Superior temporal gyrus (tissue), 1 donor: ENCODE measurements at regions not wholly inside any gene's neighbourhood (a gene's known extent, or its start where the extent isn't known, plus 50 kb on each side); places are given as distances from the start of the nearest gene placed in this dataset.
"Not testable (repeated sequence)": the region's sequence is repeated elsewhere in the genome, so short reads cannot be mapped to it uniquely, and the experiment has no call there.

Source experiments
- DNase-seq: peaks from one replicate; pipeline ENCODE4 v3.0.0-alpha.2; 2016; ENCODE audit errors: extremely low spot score

DNA sequence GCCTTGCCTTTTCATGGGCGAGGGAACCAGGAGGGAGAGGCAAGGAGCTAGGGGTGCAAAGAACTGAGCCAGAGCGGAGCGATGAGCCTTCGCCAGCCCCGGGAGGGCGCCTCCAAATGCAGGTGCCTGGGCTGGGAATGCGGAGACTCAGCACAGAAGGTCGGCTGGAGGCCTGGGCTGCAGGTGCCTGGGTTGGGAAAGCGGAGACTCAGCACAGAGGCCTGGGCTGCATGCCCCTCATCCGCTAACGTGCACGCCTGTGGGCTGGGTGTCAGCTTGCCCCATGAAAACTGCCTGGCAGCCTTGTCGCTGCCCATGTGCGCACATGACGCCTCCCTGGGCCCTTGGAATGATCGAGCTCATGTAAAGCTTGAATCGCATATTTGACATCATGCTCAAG is 51.8 kb downstream of the POM121L12 start:
- DNase-seq = no peak

DNA sequence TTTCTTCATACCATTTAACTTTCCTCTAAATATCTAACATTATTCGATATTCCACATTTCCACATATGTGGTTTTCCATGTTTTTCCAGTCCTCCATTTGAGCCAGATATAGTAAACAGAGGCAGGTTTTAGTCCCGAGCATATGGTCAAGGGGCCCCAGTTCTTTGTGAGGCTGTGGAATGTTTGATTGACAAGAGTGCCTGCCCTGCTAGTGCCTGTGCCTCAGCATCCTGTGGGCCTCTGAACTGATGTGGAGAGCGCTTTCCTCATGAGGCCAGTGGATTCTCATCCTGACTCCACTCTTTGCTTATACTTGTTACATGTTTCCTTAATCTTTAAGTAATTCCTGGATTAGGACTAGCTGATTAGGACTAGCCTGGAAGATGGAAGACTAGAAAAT is 58.8 kb downstream of the POM121L12 start:
- DNase-seq = no peak

DNA sequence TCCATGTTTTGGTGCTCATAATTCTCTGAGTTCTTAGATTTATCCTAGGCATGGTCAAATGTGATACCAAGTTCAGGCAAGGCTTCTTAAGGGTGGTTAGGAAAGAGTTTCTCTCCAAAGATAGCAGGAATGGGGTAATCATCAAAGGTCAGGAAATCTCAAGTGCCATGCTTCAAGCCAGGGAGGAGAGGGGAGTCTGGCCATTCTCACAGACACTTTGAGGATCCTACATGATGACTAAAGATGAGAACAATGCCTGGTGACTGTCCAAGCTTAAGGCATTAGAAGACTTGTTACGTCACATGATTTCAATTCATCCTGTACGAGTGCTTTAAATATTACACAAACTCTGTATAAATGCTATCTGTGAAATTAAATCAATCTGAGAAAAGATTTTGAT is 59.4 kb downstream of the POM121L12 start:
- no peak for DNase-seq

- no peak for DNase-seq
Observed at GRCh38 chr7:53095731-53096501, 60.5 kb downstream of the POM121L12 start.

DNA sequence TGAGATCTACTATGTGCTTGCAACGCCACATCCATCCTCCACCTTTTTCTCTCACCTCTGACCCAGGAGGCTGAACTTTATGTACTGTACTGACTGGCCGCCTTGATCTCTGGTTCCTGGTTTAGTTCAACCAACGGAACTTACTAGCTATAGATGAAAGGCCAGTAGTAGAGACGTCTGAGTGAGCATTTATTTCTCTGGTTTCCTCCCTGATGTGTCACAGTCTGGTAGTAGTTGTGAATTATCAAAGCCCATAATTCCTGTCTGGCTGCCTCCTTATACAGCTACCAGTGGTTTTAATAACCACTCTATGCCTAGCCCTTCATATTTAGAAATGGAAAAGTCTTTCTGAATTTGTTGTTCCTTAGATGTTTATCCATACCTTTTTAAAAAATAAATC is 64.7 kb downstream of the POM121L12 start:
- DNase-seq = no peak

DNA sequence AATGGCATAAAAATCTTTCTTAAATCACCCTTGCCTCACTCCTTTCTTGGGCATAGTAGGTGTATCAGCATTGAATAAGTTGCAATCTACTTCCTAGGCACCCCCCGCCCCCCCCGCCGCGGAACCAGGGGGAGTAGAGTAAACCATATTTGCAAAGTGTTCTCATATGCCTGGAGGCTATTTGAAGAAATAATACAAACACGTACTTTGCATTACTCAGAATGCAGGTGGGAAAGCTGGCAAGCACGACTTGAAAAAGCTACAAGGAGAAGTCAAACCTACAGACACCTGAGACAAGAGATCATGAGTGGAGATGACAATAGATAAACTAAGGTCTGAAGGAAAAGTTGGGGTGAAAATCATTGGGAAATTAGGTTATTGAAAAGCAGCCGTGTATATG is 65.6 kb downstream of the POM121L12 start:
- no peak for DNase-seq

DNA sequence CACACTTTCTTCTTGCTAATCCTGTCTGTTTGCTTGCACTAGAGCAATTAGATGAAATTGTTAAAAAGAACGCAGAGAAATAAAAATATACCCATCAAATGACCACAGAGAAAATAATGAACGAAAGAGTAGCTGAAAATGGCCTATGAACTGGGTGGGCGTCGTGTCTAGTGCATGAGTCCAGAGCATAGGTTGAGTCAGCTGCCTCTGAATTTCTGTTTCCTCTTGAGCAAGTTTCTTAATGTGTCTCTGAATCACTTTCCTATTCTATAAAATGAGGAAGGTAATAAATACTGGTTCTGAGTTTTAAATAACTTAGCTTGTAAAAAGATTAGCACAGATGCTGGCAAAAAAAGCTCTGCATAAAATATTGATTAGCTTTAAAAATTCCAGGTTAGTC is 75.0 kb downstream of the POM121L12 start:
- DNase-seq = no peak

DNA sequence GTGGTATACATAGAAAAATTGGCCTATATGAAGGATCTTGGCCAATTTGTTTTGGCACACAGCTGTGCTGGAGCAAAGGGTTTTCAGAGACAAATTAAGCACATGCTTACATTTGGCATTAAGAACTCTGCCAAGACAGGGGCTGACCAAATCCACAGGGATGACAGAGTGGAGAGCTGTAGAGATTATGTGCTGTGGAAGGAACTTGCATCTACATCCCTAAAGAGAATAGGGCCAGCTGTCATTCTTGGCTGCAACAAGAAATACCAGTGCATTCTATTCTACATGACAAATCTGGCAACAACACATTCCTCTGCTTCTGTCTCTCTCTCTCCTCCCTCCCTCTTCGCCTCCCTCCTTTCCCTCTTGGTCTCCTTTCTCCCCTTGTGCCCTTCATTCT is 75.6 kb downstream of the POM121L12 start:
- DNase-seq = no peak

DNA sequence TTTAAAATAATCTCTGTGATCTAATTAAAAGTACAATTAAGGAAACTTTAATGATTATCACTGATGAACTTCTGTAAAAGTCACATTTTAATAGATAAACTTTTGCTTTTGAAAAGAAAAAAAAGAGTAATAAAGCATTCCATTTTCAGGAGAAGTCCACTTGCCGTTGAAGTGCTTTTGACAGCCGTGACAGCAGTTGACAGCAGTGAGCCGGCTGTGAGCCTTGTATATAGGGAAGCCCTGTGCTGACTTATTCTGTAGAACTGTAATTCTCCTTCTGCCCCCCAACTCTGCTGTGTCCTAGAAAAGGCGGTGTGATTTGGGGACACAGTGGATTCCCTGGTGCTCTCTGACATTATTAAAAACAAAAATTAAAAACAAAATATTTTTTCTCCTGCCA is 78.0 kb downstream of the POM121L12 start:
- no peak for DNase-seq

DNA sequence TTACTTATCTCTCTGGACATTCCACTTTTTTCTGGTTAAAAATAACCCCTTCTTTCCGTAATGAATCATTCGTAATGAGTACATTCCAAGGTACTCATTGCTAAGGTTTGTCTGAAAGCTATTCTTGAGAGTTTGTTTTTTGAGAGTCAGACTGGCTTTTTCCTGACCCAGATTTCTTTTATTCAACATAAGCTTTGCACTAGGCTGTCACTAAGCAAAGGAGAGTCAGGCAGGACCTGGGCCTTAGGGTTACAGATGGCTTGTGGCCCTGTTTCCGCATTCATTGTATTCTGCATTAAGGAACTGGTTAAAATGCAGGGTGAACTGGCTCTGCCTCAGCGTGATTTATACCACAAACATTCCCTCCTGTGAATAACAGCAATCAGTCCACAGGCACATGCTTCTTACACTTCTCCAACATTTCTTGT is 84.1 kb downstream of the POM121L12 start:
- no peak for DNase-seq

GRCh38 chr7:53121374-53121773 is 85.9 kb downstream of the POM121L12 start:
- no peak for DNase-seq

- DNase-seq = no peak
Observed at GRCh38 chr7:53131697-53132096, 96.3 kb downstream of the POM121L12 start.

DNA sequence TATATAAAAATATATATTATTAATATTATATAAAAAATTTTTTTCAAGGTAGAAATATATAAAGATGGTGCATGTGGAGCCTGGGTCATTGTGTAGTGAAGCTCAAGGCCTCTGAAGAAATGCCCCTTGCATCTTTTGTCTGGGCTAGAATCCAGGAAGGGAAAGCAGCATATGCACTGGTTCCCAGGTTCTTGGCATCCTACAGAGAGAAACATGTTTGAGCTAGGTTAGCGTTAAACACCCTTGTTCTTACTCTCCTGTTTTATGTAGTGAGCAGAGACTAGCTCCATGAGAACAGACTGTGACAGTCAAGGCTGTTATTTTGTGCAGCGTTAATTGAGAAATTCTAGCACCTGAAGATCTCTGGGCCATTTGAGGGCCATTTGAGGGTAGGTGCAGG is 116.1 kb downstream of the POM121L12 start:
- DNase-seq = no peak

DNA sequence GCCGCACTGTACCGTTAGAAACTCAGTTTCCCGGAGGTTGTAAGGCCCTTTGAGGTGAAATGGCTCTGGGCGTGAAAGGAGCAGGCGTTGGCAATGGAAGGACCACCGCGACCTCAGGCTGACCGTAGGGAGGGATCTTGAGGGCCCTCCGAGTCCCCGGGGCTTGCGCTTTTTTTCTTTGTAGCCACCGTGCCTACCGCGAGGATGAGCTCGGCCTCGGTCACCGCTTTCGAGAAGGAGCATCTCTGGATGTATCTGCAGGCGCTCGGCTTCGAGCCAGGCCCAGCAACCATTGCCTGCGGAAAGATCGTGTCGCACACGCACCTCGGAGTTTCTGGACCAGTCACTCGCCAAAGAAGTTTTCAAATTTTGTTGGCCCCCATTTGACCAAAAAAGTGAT is 151.8 kb downstream of the POM121L12 start:
- DNase-seq = not testable (repeated sequence)

DNA sequence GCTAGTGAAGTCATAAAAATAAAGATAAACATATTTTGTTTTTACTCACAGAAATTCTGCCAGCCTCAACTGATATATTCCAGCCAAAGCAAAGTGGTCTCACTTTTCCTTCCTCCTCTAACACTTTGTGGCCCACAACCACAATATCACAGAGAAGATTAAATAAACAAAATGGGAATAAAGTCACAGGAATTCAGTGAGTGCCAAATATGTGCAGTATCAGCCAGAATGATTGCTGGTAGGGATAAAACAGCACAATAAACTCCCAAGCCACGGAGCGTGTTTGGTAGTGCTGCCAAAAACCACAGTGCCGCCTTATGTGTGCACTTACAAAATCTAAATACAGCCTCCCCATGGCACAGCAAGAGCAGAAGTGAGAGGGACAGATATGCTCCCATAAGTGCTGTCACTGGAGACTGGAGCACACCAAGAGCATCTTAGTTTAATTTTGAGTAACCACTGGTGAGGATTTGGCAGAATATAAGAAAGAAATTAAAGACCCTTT is 155.8 kb downstream of the POM121L12 start:
- no peak for DNase-seq

GRCh38 chr7:53191836-53192443 is 156.5 kb downstream of the POM121L12 start:
- DNase-seq = no peak

GRCh38 chr7:53205006-53205405 is 169.6 kb downstream of the POM121L12 start:
- DNase-seq = no peak

- DNase-seq = no peak
Observed at GRCh38 chr7:53209129-53209528, 173.7 kb downstream of the POM121L12 start.

DNA sequence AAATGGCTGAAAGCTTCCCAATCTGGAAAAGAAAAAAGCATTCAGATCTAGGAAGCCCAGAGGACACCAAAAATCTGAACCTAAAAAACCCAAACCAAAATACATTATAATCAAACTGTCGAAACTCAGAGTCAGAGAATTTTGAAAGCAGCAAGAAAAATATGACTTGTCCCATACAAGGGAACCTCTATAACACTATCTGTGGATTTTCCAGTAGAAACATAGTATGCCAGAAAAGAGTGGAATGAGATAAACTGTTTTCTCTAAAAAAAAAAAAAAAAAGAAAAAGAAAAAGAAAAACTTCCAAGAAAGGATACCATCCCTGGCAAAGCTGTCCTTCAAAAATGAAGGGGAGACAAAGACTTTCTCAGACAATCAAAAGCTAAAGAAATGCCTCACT is 179.0 kb downstream of the POM121L12 start:
- DNase-seq = no peak

- DNase-seq = no peak
Observed at GRCh38 chr7:53218730-53219504, 183.5 kb downstream of the POM121L12 start.

DNA sequence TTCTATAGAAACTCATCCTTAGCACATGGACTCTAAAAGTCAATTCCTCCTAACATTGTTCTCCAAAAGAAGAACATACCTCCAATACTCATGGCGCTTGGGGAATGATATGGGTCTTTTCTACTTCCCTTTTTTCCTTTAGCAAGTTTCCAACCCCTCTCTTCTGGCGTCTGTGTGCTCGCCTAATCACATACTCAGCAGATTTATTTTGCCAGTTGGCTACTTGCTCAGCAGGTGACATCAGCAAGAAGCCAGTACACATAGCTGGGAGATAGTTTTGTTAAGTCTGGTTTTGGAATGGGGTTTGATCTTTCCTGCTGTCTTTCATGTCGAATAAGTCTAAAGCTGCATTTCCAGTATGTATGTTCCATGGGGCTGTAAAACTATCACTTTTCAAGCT is 193.8 kb downstream of the POM121L12 start:
- DNase-seq = no peak

DNA sequence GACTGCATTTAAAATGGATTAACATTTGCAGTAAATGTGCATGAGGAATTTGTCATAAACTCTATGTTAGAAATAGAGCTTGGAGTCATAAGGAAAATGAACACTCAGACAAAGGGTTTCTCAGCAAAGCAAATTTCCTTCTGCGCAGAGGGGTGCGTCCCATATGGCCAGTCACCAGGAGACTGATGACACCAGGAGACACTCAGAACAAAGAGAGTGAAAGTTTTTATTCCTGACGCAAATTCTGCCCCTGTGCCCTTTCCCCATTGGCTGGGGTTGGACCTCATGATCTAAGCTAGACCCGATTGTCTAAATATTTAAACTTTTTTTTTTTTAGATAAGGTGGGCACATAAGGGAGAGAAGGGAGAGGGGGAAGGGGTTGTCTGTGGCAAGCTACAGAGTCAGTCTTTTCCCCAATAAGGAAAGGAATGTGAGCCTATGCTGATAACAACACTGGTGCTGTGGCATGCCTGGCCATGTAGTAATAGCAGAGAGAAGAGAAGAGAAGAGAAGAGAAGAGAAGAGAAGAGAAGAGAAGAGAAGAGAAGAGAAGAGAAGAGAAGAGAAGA is 202.0 kb downstream of the POM121L12 start:
- no peak for DNase-seq
